Esophagus (tissue), 2 donors: ENCODE measurements at regions not wholly inside any gene's neighbourhood (a gene's known extent, or its start where the extent isn't known, plus 50 kb on each side); places are given as distances from the start of the nearest gene placed in this dataset.
"Not testable (repeated sequence)": the region's sequence is repeated elsewhere in the genome, so short reads cannot be mapped to it uniquely, and the experiment has no call there.

ENCODE experiments used
- H3K27ac ChIP-seq, 2 donors: one replicate each; pipeline ENCODE4 v1.5.1; 2013; ENCODE audit warnings: low read depth in 2 of 2, mild to moderate bottlenecking in 2 of 2, inconsistent platforms in 1 of 2, low read length in 1 of 2, moderate library complexity in 1 of 2
- H3K27me3 ChIP-seq, 2 donors: one replicate each; pipeline ENCODE4 v1.6.1; 2013; ENCODE audit warnings: low read length in 2 of 2, control low read depth in 1 of 2, mild to moderate bottlenecking in 1 of 2; ENCODE audit not compliant: insufficient read depth in 2 of 2, control insufficient read depth in 1 of 2
- H3K36me3 ChIP-seq, 2 donors: one replicate each; pipeline ENCODE4 v1.6.1; 2013; ENCODE audit warnings: low read length in 1 of 2; ENCODE audit not compliant: control insufficient read depth in 2 of 2, insufficient read depth in 2 of 2
- H3K4me1 ChIP-seq, 2 donors: one replicate each; pipeline ENCODE4 v1.6.1; 2013; ENCODE audit warnings: low read length in 1 of 2; ENCODE audit not compliant: control insufficient read depth in 2 of 2, insufficient read depth in 2 of 2
- H3K4me3 ChIP-seq, 2 donors: one replicate each; pipeline ENCODE4 v1.5.1; 2013; ENCODE audit warnings: low read length in 2 of 2, mild to moderate bottlenecking in 2 of 2, low read depth in 1 of 2, moderate library complexity in 1 of 2
- H3K9me3 ChIP-seq, 2 donors: one replicate each; pipeline ENCODE4 v1.6.1; 2013; ENCODE audit warnings: mild to moderate bottlenecking in 2 of 2, low read depth in 1 of 2, low read length in 1 of 2, moderate library complexity in 1 of 2; ENCODE audit not compliant: control insufficient read depth in 2 of 2, insufficient read depth in 1 of 2
- WGBS, 2 donors: extraction: QIAGEN DNeasy Blood & Tissue Kit; methylation state at CpG; one replicate each; pipeline ENCODE4 v1.1.7; 2013; 5-methylcytosine and 5-hydroxymethylcytosine counted together
- donor health status: healthy with polysubstance abuse.
- donor health status: Bipolar disorder and iron deficiency.

DNA sequence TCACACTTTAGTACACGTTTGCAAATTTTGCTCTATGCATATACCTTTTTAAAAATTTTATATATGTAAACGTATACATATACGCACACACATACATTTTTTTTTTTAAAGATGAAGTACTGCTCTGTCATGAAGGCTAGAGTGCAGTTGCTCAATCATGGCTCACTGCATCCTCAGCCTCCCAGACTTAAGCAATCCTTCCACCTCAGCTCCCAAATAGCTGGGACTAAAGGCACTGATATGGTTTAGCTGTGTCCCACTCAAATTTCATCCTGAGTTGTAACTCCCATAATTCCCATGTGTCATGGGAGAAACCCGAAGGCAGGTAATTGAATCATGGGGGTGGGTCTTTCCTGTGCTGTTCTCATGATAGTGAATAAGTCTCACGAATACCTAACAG lies 220.8 kb upstream of the CAND1 start:
- Histone ChIP-seq H3K4me1 (no peaks in the 10 kb centered on the region), H3K4me3 (no peak overlapping the region), H3K36me3 (no peaks in the 10 kb centered on the region), H3K27ac (no peak overlapping the region), H3K9me3 (no peaks in the 10 kb centered on the region), H3K27me3 (no peaks in the 10 kb centered on the region)
- WGBS, 2 donors: 87% methylated on average over 5 of the region's 5 CpGs

DNA sequence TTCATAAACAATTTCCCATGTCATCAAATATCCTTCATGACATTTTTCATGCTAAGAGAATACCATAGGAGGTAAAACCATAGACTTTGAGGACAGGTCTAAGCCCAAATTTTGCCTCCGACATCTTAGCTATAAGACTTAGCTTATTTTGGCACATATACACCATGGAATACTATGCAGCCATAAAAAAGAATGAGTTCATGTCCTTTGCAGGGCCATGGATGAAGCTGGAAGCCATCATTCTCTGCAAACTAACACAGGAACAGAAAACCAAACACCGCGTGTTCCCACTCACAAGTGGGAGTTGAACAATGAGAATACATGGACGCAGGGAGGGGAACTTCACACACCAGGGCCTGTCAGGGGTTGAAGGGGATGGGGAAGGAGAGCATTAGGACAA lies 220.0 kb upstream of the CAND1 start:
- not testable (repeated sequence) for H3K4me1 ChIP-seq, H3K27me3 ChIP-seq, H3K4me3 ChIP-seq, H3K36me3 ChIP-seq, H3K27ac ChIP-seq, H3K9me3 ChIP-seq
- WGBS, 2 donors: 72 to 73% methylated on average over 4 of the region's 4 CpGs

GRCh38 chr12:67052981-67053380 lies 216.2 kb upstream of the CAND1 start:
- Histone ChIP-seq H3K36me3 (no peaks in the 10 kb centered on the region), H3K4me1 (no peaks in the 10 kb centered on the region), H3K9me3 (no peaks in the 10 kb centered on the region), H3K27ac (no peak overlapping the region), H3K27me3 (no peaks in the 10 kb centered on the region), H3K4me3 (no peak overlapping the region)

GRCh38 chr12:67056329-67056728 lies 212.8 kb upstream of the CAND1 start:
- no peak overlapping the region for H3K27ac ChIP-seq

DNA sequence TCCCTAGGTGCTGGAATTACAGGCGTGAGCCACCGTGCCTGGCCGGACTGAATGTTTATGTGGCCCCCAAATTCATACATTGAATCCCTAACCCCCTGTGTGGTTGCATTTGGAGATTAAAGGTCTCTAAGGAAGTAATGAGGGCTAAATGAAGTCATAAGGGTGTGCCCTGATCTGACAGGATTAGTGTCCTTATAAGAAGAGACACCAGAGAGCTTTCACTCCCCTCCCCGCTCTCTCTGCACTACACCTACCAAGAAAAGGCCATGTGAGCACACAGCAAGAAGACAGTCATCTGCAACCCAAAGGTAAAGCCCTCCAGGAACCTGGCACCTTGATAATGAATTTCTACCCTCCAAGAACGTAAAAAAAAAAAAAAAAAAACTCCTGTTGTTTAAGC lies 212.1 kb upstream of the CAND1 start:
- no peaks in the 10 kb centered on the region for H3K27me3 ChIP-seq
- H3K27ac ChIP-seq: peak overlapping the region; percentile 56 to 77
- no peaks in the 10 kb centered on the region for H3K4me1 ChIP-seq
- 85 to 89% methylated on average over 5 of the region's 5 CpGs for WGBS, 2 donors
- H3K9me3 ChIP-seq: no peaks in the 10 kb centered on the region
- H3K36me3 ChIP-seq: no peaks in the 10 kb centered on the region
- no peak overlapping the region for H3K4me3 ChIP-seq

More at GRCh38 chr12:67056329-67056728, 212.8 kb upstream of the CAND1 start:
- Histone ChIP-seq H3K9me3 (no peaks in the 10 kb centered on the region), H3K4me3 (no peak overlapping the region), H3K36me3 (no peaks in the 10 kb centered on the region), H3K27me3 (no peaks in the 10 kb centered on the region), H3K4me1 (no peaks in the 10 kb centered on the region)

DNA sequence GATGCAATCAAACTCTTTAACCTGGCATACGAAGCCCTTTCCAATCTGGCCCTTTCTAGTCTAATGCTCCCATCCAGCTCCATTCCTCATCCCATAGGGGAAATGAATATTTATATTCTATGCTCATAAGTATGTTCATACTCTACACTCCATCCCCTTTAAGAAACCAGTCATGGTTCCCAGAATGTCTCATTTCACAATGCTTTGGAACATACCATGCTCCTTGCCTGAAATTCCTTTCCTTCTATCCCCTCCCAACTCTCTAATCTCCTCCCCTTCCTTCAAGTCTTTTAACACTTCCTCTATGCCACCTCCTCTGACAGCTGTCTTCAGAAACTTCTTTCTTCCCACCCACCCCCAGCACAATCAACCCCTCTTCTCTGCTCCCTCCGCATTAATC lies 207.0 kb upstream of the CAND1 start:
- no peaks in the 10 kb centered on the region for H3K27me3 ChIP-seq
- WGBS, 2 donors: 71 to 74% methylated on average over 2 of the region's 2 CpGs

GRCh38 chr12:67067453-67068203 lies 201.5 kb upstream of the CAND1 start:
- 24 to 38% methylated on average over 12 of the region's 12 CpGs for WGBS, 2 donors
- Histone ChIP-seq H3K27ac (peak overlapping the region; percentile 16 to 34), H3K4me3 (peak overlapping the region; percentile 48 to 65), H3K36me3 (no peaks in the 10 kb centered on the region), H3K9me3 (no peaks in the 10 kb centered on the region), H3K27me3 (no peaks in the 10 kb centered on the region), H3K4me1 (peaks cover 0 to 7% of the 10 kb centered on the region in 2 donors)

More for the DNA sequence above, 207.0 kb upstream of the CAND1 start:
- Histone ChIP-seq H3K27ac (no peak overlapping the region), H3K36me3 (no peaks in the 10 kb centered on the region), H3K4me1 (no peaks in the 10 kb centered on the region), H3K9me3 (no peaks in the 10 kb centered on the region), H3K4me3 (no peak overlapping the region)

- no peaks in the 10 kb centered on the region for H3K36me3 ChIP-seq
- peaks cover 0 to 7% of the 10 kb centered on the region in 2 donors for H3K4me1 ChIP-seq
- H3K27ac ChIP-seq: peak overlapping the region; percentile 34
- H3K27me3 ChIP-seq: no peaks in the 10 kb centered on the region
- WGBS, 2 donors: 2% methylated on average over 20 of the region's 20 CpGs
- peak overlapping the region; percentile 48 to 65 for H3K4me3 ChIP-seq
- H3K9me3 ChIP-seq: no peaks in the 10 kb centered on the region
Observed at GRCh38 chr12:67068204-67068731, 200.9 kb upstream of the CAND1 start.

GRCh38 chr12:67068761-67069450 lies 200.3 kb upstream of the CAND1 start:
- Histone ChIP-seq H3K9me3 (no peaks in the 10 kb centered on the region), H3K4me1 (peaks cover 0 to 7% of the 10 kb centered on the region in 2 donors), H3K27ac (peak overlapping the region; percentile 82 to 89), H3K36me3 (no peaks in the 10 kb centered on the region), H3K27me3 (no peaks in the 10 kb centered on the region), H3K4me3 (peak overlapping the region; percentile 65 to 75)
- WGBS, 2 donors: 1% methylated on average over 42 to 81 of the region's 81 CpGs
